ENCODE measurements at regions not wholly inside any gene's neighbourhood (a gene's known extent, or its start where the extent isn't known, plus 50 kb on each side); places are given as distances from the start of the nearest gene placed in this dataset.

- no peak for DNase-seq
Measured at GRCh38 chr1:5564578-5565257, 427.5 kb downstream of the NPHP4 start.

DNA sequence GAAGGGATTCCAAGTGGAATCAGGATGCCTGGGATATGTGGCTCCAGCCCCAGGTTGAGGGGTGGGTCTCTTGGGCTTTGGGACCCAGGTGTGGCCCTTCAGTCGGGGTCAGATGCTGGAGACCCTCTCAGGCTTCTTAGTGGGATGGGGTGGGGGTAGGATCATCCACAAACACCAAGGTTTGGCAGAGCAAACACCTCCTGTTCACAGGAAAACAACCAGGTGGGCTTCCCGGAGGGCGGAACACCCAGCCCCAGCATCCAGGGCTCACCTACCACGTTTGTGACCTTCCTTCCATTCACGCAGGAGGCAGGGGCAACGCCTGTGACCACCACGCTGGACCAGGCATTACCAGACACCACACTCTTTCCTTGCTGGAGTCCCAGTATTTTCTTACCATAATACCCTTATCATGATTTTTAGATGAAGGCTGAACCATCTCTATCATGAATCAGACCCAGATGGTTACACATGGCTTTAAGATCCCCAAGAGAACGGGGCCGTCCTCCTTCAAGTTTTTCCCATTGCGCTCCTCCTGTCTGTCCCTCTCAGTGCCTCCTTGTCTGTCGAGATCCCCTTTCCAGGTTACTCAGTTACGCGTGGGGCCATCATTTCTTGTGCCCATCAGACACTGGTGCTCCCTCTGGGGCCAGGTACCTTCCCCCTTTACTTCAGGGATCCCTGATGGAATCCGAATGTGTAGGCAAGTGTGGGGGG lies 428.2 kb downstream of the NPHP4 start:
- no peak for DNase-seq

- no peak for DNase-seq
Measured at GRCh38 chr1:5562769-5563168, 429.5 kb downstream of the NPHP4 start.

DNA sequence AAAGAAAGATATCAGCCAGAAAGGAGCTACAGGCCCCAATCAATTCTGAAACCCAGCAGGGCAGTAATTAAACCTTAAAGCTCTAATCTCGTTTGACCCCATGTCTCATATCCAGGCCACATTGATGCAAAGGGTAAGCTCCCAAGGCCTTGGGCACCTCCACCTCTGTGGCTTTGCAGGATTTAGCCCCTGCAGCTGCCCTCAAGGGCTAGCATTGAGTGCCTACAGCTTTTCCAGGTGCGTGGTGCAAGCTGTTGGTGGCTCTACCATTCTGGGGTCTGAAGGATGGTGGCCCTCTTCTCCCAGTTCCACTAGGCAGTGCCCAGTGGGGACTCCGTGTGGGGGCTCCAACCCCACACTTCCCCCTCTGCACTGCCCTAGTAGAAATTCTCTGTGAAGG lies 429.9 kb downstream of the NPHP4 start:
- DNase-seq, result no peak

DNA sequence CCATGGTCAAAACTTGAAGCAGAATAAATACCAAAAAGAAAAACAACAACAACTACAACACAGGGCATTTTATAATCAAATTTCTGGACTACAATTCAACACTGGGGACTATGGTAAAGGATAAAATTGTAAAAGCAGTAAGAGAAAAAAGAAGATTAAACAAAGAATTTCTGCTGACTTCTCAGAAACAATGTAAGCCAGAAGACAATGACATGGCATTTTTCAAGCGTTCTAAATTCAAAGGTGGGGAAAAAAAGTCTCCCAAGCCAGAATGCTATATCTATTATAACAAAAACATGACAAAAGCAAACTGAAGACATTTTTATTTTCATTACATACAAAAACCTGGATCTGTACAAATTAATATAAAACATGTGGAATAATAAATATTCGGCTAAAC lies 433.1 kb downstream of the NPHP4 start:
- no peak for DNase-seq

- DNase-seq, result no peak
Measured at GRCh38 chr1:5555853-5556252, 436.4 kb downstream of the NPHP4 start.

GRCh38 chr1:5554784-5555183 lies 437.4 kb downstream of the NPHP4 start:
- DNase-seq, result no peak

GRCh38 chr1:5554111-5554510 lies 438.1 kb downstream of the NPHP4 start:
- no peak for DNase-seq

- no peak for DNase-seq
Measured at GRCh38 chr1:5552787-5553484, 439.3 kb downstream of the NPHP4 start.

DNA sequence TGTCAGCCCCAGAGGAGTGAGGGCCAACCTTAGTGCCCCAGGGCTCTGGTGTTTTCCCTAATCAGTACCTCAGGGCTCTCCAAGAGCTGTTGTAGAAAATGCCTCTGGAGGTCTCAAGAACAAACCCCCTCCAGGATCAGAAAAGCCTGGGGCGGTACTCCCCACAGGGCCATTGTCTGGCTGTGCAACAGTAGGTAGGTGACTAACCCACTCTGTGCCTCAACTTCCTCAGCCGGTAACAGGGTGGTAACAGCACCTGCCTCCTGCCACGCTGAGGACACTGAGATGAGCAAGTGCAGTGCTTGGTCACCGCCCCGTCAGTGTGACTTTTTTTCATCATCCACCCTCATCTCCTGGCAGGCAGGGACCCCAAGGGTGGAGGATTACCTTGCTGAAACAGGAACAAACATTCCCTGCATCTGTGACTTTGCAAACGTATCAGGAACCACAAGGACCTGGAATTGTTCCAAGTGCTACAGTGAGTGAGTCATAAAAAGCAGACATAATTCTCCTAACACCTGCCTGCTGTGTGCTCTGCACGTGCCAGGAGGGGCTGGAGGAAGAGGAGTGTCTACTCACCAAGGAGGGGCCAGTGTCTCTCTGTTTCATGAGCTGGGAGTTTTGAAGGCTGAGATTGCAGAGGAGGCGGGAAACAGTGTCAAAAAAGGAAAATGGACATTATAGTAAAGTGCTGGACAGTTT lies 440.8 kb downstream of the NPHP4 start:
- no peak for DNase-seq

GRCh38 chr1:5548266-5548665 lies 444.0 kb downstream of the NPHP4 start:
- no peak for DNase-seq

GRCh38 chr1:5543235-5543634 lies 449.0 kb downstream of the NPHP4 start:
- DNase-seq, result no peak

- DNase-seq, result no peak
Measured at GRCh38 chr1:5532811-5533210, 459.4 kb downstream of the NPHP4 start.

DNA sequence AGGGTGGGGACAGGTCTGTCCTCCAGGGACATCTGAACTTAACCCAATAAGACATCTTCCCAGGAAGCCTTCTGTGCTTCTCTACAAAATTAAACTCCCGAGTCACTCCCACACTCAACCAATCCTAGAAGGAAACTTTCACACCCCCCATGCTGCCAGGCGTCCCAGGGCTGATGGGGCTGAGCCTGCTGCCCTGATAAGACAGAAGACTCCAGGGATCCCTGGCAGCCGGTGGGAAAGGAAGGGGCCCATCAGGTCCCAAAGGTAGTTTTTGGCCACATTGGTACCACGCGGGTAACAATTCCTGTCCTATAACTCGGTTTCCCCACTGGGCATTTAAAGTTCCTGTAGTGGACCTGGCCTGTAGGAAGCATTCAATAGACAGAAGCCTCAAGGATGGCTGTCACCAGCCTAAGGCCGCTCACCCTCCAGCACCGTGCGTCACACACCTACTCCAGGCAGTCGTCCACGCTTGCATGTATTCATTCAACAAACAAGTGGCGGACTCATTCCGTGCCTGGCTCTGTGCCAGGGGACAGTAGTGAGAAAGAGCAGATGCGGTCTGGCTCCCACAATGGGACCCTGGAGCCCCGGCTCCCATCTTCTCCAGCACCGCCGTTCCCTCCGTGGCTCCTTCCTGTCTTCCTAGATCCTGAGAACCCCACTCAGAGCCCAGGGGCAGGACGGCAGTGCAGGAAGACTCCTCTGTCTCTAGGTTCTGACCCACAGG lies 465.2 kb downstream of the NPHP4 start:
- DNase-seq, result no peak

DNA sequence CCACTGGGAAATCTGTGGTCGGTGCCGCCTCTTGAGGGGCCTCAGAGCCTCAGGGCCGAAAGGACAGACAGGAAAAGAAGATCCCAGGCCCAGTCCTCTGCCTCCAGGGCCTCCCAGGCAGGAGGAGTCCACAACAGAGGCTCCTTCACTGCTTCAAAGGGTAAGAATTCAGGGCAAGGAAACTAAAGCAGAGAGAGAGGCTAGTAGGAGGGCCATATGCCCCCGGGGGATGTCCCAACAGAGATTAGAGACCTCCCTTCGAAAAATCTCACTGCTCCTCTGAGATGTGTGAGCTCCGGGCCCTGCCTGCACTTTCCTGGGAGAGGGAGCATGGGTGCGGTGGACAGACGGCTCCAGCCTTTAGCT lies 465.9 kb downstream of the NPHP4 start:
- no peak for DNase-seq

DNA sequence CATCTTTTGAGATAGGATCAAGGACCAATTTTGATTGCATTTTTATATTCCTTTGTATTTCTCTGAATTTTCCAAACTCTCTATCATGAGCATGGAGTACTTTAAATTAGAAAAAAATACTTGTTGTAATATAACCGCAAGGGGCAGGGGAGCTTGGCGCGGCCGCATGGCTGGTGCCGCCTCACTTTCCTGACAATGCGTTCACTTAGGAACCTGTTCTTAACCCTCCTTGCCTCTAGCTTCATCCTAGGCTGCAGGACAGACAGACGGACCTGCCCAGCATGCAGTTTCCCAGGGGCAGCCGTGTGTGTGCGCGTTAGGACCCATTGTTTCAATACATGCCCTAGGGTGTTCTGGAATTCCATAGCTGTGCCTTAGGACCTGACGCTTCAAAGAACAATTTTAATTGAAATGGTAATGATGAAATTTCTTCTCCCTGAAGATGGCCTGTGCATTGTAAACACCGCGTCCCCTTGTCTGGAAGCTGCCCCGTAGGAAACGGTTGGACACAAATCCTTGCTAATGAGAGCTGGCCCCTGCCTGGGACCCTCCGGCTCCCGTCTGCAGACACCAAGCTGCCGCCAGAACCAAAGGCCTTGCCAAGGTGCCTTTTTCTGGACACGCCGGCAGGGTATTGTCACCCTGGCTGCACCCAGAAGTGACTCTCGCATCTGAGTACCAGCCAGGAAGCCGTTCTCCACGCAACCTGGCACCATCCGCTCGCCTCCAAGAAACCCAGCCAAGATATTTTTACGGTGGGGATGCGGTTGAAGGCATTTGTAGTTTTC lies 466.4 kb downstream of the NPHP4 start:
- DNase-seq, result no peak

GRCh38 chr1:5522531-5523145 lies 469.6 kb downstream of the NPHP4 start:
- no peak for DNase-seq

DNA sequence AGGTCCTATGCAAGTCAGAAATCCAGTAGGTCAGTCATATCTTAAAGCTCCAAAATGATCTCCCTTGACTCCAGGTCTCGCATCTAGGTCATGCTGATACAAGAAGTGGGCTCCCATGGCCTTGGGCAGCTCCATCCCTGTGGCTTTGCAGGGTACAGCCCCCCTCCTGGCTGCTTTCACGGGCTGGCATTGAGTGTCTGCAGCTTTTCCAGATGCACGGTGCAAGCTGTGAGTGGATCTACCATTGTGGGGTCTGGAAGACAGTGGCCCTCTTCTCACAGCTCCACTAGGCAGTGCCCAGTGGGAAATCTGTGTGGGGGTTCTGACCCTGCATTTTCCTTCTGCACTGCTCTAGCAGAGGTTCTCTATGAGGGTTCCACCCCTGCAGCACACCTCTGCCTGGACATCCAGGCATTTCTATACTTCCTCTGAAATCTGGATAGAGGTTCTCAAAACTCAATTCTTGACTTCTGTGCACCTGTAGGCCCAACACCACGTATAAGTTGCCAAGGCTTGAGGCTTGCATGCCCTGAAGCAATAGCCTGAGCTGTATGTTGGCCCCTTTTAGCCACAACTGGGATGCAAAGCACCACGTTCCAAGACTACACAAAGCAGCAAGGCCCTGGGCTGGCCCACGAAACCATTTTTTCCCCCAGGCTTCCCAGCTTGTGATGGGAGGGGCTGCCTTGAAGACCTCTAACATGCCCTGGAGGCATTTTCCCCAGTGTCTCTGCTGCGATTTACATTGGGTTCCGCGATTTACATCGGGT lies 472.7 kb downstream of the NPHP4 start:
- DNase-seq, result no peak

DNA sequence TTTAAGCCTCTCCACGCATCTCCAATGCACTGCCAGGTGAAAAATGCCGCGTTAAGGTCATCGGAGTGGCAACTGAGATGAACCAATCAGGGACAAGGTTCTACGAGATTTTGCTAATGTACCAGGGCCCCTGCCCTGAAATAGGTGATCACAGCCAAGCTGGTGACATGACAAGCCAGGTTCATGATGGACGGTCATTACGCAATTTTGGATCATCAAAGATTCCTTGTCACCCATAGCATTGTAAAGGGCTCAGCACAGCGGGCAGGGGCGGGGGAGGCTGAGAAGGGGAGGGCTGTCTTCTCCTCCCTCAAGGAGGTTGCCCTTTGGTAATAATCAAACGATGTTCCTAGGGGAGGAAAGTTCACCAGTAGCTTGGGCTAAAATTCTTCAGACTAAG lies 475.5 kb downstream of the NPHP4 start:
- DNase-seq, result no peak

DNA sequence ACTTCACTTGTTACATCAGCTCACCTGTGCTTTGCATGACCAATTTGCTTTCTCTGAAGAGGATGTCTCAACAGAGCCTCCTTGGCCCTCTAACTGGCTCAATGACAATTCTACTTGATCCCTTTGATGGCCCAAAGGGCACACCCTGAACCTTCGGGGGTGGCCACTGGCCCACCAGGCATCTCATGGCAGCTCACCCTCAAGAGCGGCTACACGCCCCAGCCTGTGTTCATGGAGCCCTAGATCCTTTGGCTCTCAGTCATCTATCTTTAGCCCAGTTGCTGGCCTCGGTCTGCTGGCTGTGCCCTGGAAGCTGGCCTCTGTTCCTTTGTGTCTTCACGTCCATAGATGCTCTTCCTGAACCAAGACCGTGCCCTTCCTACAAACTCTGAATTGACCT lies 476.7 kb downstream of the NPHP4 start:
- DNase-seq, result no peak

All from CD4-positive, alpha-beta T cell treated with Interleukin-15 for 1 hour (primary cell).